Neural progenitor cell (in vitro differentiated cells): ENCODE measurements at regions not wholly inside any gene's neighbourhood (a gene's known extent, or its start where the extent isn't known, plus 50 kb on each side); places are given as distances from the start of the nearest gene placed in this dataset.

ENCODE experiments used
- DNase-seq: peaks from one replicate; pipeline ENCODE4 v3.0.0-alpha.2; 2016; ENCODE audit warnings: low spot score
- H2AFZ ChIP-seq: fragments of 200-600 bp; sonication (generic); replicated peaks from 2 replicates; pipeline ENCODE4 v1.6.1; 2016; ENCODE audit warnings: antibody characterized with exemption
- H3F3A ChIP-seq: fragments of 200-600 bp; sonication (generic); 2 replicates; pipeline ENCODE4 v1.6.1; 2016; ENCODE audit warnings: antibody characterized with exemption, low read depth
- H3K27ac ChIP-seq: fragments of 200-600 bp; sonication (generic); 2 replicates; pipeline ENCODE4 v1.5.1; 2016; ENCODE audit warnings: mild to moderate bottlenecking
- H3K27me3 ChIP-seq: fragments of 200-600 bp; sonication (generic); 2 replicates; pipeline ENCODE4 v1.6.1; 2016; ENCODE audit warnings: mild to moderate bottlenecking, moderate library complexity
- H3K36me3 ChIP-seq: fragments of 200-600 bp; sonication (generic); 2 replicates; pipeline ENCODE4 v1.5.1; 2016
- H3K4me1 ChIP-seq: fragments of 200-600 bp; sonication (generic); 2 replicates; pipeline ENCODE4 v1.6.1; 2016; ENCODE audit warnings: mixed run types
- H3K4me2 ChIP-seq: fragments of 200-600 bp; sonication (generic); 2 replicates; pipeline ENCODE4 v1.6.1; 2016
- H3K4me3 ChIP-seq: fragments of 200-600 bp; sonication (generic); 2 replicates; pipeline ENCODE4 v1.5.1; 2016
- H3K79me2 ChIP-seq: fragments of 200-600 bp; sonication (generic); 2 replicates; pipeline ENCODE4 v1.6.1; 2016; ENCODE audit warnings: low read depth
- H3K9ac ChIP-seq: fragments of 200-600 bp; sonication (generic); 2 replicates; pipeline ENCODE4 v1.6.1; 2016
- H3K9me3 ChIP-seq: fragments of 200-600 bp; sonication (generic); 2 replicates; pipeline ENCODE4 v1.5.1; 2016; ENCODE audit warnings: low read depth
- H4K20me1 ChIP-seq: fragments of 200-600 bp; sonication (generic); 2 replicates; pipeline ENCODE4 v1.6.1; 2016; ENCODE audit warnings: low read depth
- H3K27ac Mint-ChIP-seq: 3 replicates; pipeline ENCODE4 v1.8.0; 2021; ENCODE audit warnings: mixed read lengths
- H3K27me3 Mint-ChIP-seq: 2 replicates; pipeline ENCODE4 v1.8.0; 2022; ENCODE audit warnings: low read depth, mild to moderate bottlenecking, inconsistent platforms, moderate library complexity, mixed read lengths; ENCODE audit not compliant: insufficient read depth
- H3K36me3 Mint-ChIP-seq: 3 replicates; pipeline ENCODE4 v1.8.0; 2021; ENCODE audit warnings: mixed read lengths
- H3K4me1 Mint-ChIP-seq: 3 replicates; pipeline ENCODE4 v1.8.0; 2021; ENCODE audit warnings: mixed read lengths
- H3K4me3 Mint-ChIP-seq: 3 replicates; pipeline ENCODE4 v1.8.0; 2021; ENCODE audit warnings: mild to moderate bottlenecking, moderate library complexity, mixed read lengths
- H3K9me3 Mint-ChIP-seq: 3 replicates; pipeline ENCODE4 v1.8.0; 2020; ENCODE audit warnings: mixed read lengths
- CTCF ChIP-seq: fragments of 200-600 bp; sonication (generic); IDR thresholded peaks from 2 replicates; pipeline ENCODE4 v1.5.1; 2017; ENCODE audit warnings: antibody characterized with exemption, mild to moderate bottlenecking
- EZH2 ChIP-seq: fragments of 200-600 bp; sonication (generic); IDR thresholded peaks from 2 replicates; pipeline ENCODE4 v1.6.1; 2017; ENCODE audit warnings: antibody characterized with exemption, mild to moderate bottlenecking, moderate library complexity
- EZH2phosphoT487 ChIP-seq: fragments of 200-600 bp; sonication (generic); IDR thresholded peaks from 2 replicates; pipeline ENCODE4 v1.6.1; 2017; ENCODE audit warnings: antibody characterized with exemption

GRCh38 chr5:92963800-92964199 is 617.2 kb downstream of the NR2F1-AS1 start:
- Histone ChIP-seq H3F3A (no peaks in the 10 kb centered on the region), H3K79me2 (no peaks in the 10 kb centered on the region), H2AFZ (no peak overlapping the region), H3K4me2 (no peak overlapping the region), H3K36me3 (no peaks in the 10 kb centered on the region), H4K20me1 (no peaks in the 10 kb centered on the region), H3K27me3 (no peaks in the 10 kb centered on the region), H3K4me1 (peaks cover 4% of the 10 kb centered on the region), H3K9ac (no peak overlapping the region), H3K4me3 (no peak overlapping the region), H3K27ac (no peak overlapping the region), H3K9me3 (no peaks in the 10 kb centered on the region)
- DNase-seq = no peak
- peaks cover 2% of the 10 kb centered on the region for H3K4me1 Mint-ChIP-seq
- no peak for TF ChIP-seq EZH2
- TF ChIP-seq EZH2phosphoT487 = no peak
- TF ChIP-seq CTCF = no peak
- no peak overlapping the region for H3K27ac Mint-ChIP-seq
- H3K36me3 Mint-ChIP-seq = no peaks in the 10 kb centered on the region
- peaks cover 5% of the 10 kb centered on the region for H3K9me3 Mint-ChIP-seq
- H3K27me3 Mint-ChIP-seq = no peaks in the 10 kb centered on the region
- H3K4me3 Mint-ChIP-seq = no peak overlapping the region

DNA sequence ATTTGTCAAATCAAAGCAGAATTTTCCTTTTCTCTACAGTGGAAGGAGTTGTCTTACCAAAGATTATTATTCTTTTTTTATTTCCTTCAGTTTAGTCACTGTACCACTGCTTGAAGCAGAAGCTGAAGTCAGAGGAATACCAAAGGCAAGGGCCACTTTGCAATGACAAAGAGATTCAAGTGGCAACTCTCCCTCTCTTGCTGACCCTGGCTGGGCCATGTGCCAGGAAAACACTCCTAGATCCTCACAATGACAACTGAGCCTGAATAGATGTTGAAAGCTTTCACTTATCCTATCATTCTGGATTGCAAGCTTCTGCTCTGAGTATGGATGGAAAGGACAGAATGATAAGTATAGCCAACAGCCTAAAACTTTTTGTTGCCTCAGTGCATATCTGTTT is 618.3 kb downstream of the NR2F1-AS1 start:
- Histone ChIP-seq H3K4me3 (no peak overlapping the region), H2AFZ (no peak overlapping the region), H3K4me2 (no peak overlapping the region), H3F3A (no peaks in the 10 kb centered on the region), H3K79me2 (no peaks in the 10 kb centered on the region), H4K20me1 (no peaks in the 10 kb centered on the region), H3K27ac (no peak overlapping the region), H3K9me3 (no peaks in the 10 kb centered on the region), H3K9ac (no peak overlapping the region), H3K27me3 (no peaks in the 10 kb centered on the region), H3K36me3 (no peaks in the 10 kb centered on the region), H3K4me1 (peaks cover 4% of the 10 kb centered on the region)
- H3K4me3 Mint-ChIP-seq = no peak overlapping the region
- H3K27ac Mint-ChIP-seq = no peak overlapping the region
- DNase-seq = no peak
- TF ChIP-seq EZH2phosphoT487 = no peak
- no peak for TF ChIP-seq EZH2
- TF ChIP-seq CTCF = no peak
- H3K4me1 Mint-ChIP-seq = peaks cover 2% of the 10 kb centered on the region
- H3K36me3 Mint-ChIP-seq = no peaks in the 10 kb centered on the region
- H3K27me3 Mint-ChIP-seq = no peaks in the 10 kb centered on the region
- H3K9me3 Mint-ChIP-seq = peaks cover 7% of the 10 kb centered on the region

DNA sequence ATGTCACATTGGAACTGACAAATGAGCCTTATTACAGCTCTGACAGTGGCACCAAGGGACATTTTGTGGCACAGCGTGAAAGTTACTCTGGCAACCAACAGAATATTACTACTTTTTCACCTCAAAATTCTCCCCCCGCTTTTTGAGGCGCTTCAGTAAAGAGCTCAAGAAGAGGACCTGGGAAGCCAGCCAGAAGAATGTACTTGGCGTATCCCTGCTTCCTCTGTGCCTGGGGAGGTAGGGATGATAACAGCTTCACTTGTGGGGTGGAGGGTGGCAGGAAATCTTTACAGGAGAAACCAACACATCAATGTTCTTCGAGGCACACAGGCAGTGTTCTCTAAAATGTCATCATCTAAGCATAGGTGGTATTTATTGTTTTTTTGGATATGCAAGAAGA is 624.1 kb downstream of the NR2F1-AS1 start:
- Histone ChIP-seq H3K4me2 (no peak overlapping the region), H3K27me3 (no peaks in the 10 kb centered on the region)

More for the DNA sequence above, 624.1 kb downstream of the NR2F1-AS1 start:
- no peak for TF ChIP-seq EZH2phosphoT487
- no peak for TF ChIP-seq EZH2
- TF ChIP-seq CTCF = no peak
- H3K9ac ChIP-seq = no peak overlapping the region
- Mint-ChIP-seq H3K36me3 (peaks cover 9% of the 10 kb centered on the region), H3K9me3 (peaks cover 20% of the 10 kb centered on the region), H3K27me3 (no peaks in the 10 kb centered on the region), H3K27ac (peak overlapping the region; percentile 38), H3K4me1 (no peaks in the 10 kb centered on the region), H3K4me3 (no peak overlapping the region)
- H3K36me3 ChIP-seq = no peaks in the 10 kb centered on the region
- no peak overlapping the region for H3K4me3 ChIP-seq
- peaks cover 22% of the 10 kb centered on the region for H3K4me1 ChIP-seq
- no peaks in the 10 kb centered on the region for H3F3A ChIP-seq
- H4K20me1 ChIP-seq = no peaks in the 10 kb centered on the region
- H3K9me3 ChIP-seq = peaks cover 9% of the 10 kb centered on the region
- no peak overlapping the region for H3K27ac ChIP-seq
- no peaks in the 10 kb centered on the region for H3K79me2 ChIP-seq
- H2AFZ ChIP-seq = no peak overlapping the region
- no peak for DNase-seq
